ENCODE measurements at regions not wholly inside any gene's neighbourhood (a gene's known extent, or its start where the extent isn't known, plus 50 kb on each side); places are given as distances from the start of the nearest gene placed in this dataset.

DNA sequence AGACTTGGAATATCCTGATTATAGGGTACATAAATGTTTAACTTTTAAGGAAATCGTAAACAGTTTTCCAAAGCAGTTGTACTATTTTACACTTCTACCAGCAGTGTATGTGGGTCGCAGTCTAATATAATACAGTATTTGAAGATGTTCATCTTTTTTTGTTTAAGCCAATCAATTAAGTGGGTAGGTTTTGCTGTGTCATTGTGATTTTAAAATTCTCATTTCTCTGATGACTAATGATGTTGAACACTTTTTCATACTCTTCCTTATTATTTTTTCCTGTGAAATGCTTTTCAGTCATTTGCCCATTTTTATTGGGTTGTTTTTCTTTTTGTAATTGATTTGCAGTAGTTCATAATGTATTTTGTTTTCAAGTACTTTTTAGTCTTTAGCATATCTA, 2689.7 kb downstream of the PCDH9 start:
- no peak overlapping the region for H3K27ac ChIP-seq (ENCODE audit: insufficient read length, low read depth, low read length)
- no peak overlapping the region for H3K14ac ChIP-seq (ENCODE audit: insufficient read depth, low read length)
- no peak overlapping the region for H3T11ph ChIP-seq (ENCODE audit: low read length)
- no peak overlapping the region for H2AFZ ChIP-seq (ENCODE audit: low read length)
- no peak for DNase-seq
- H3K4me1 ChIP-seq (ENCODE audit: insufficient read depth, low read length) = no peaks in the 10 kb centered on the region
- no peak overlapping the region for H3K4me2 ChIP-seq (ENCODE audit: insufficient read depth, insufficient read length, low read length)
- no peak overlapping the region for H3K27ac Mint-ChIP-seq
- no peaks in the 10 kb centered on the region for H3K79me1 ChIP-seq (ENCODE audit: insufficient read depth, low read depth, low read length, poor library complexity, severe bottlenecking)
- H3K79me2 ChIP-seq (ENCODE audit: insufficient read depth, low read length) = no peaks in the 10 kb centered on the region
- no peak overlapping the region for H3K23ac ChIP-seq (ENCODE audit: insufficient read length, low read depth, low read length)
- no peaks in the 10 kb centered on the region for H3K9me3 Mint-ChIP-seq
- H3K4me1 Mint-ChIP-seq = no peaks in the 10 kb centered on the region
- H3K4me3 Mint-ChIP-seq = no peak overlapping the region
- H2BK15ac ChIP-seq (ENCODE audit: low read depth, low read length) = no peak overlapping the region
- no CpG with 5 or more reads among the region's 2 CpGs for WGBS (ENCODE audit: extremely low coverage, insufficient read length, low lambda C conversion rate)
- no peaks in the 10 kb centered on the region for H3K23me2 ChIP-seq (ENCODE audit: insufficient read length, low read depth, low read length, poor library complexity, severe bottlenecking)
- no peak overlapping the region for H2BK12ac ChIP-seq (ENCODE audit: insufficient read length, low read depth, low read length)
- H3K27me3 ChIP-seq (ENCODE audit: insufficient read depth, low read length) = no peaks in the 10 kb centered on the region
- H4K5ac ChIP-seq (ENCODE audit: insufficient read length, low read depth, low read length) = no peak overlapping the region
- no peak overlapping the region for H3K56ac ChIP-seq (ENCODE audit: insufficient read length, low read depth, low read length)
- H3K27me3 Mint-ChIP-seq (ENCODE audit: low read depth) = no peaks in the 10 kb centered on the region
- H4K8ac ChIP-seq (replicated peaks; ENCODE audit: insufficient read length, low read depth, low read length) = no peak overlapping the region
- H3K36me3 Mint-ChIP-seq (ENCODE audit: insufficient read depth in 1 of 3, low read depth in 3 of 3) = no peaks in the 10 kb centered on the region
- no peaks in the 10 kb centered on the region for H4K20me1 ChIP-seq (ENCODE audit: control insufficient read depth, insufficient read depth, insufficient read length)
- H4K91ac ChIP-seq (ENCODE audit: insufficient read length, low read depth, low read length) = no peak overlapping the region
- no peaks in the 10 kb centered on the region for H3K9me3 ChIP-seq (ENCODE audit: control insufficient read depth, low read depth, low read length)
- no peak overlapping the region for H2AK5ac ChIP-seq (ENCODE audit: insufficient read length, low read length)
- H3K9ac ChIP-seq (ENCODE audit: extremely low read depth, insufficient read length, low read length) = no peak overlapping the region
- no peak overlapping the region for H3K18ac ChIP-seq (ENCODE audit: insufficient read length, low read depth, low read length)
- TF ChIP-seq, protein P1, sequence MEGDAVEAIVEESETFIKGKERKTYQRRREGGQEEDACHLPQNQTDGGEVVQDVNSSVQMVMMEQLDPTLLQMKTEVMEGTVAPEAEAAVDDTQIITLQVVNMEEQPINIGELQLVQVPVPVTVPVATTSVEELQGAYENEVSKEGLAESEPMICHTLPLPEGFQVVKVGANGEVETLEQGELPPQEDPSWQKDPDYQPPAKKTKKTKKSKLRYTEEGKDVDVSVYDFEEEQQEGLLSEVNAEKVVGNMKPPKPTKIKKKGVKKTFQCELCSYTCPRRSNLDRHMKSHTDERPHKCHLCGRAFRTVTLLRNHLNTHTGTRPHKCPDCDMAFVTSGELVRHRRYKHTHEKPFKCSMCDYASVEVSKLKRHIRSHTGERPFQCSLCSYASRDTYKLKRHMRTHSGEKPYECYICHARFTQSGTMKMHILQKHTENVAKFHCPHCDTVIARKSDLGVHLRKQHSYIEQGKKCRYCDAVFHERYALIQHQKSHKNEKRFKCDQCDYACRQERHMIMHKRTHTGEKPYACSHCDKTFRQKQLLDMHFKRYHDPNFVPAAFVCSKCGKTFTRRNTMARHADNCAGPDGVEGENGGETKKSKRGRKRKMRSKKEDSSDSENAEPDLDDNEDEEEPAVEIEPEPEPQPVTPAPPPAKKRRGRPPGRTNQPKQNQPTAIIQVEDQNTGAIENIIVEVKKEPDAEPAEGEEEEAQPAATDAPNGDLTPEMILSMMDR (conservative IDR thresholded peaks at IDR 0.05) = no peak
- no peak overlapping the region for H2BK5ac ChIP-seq (ENCODE audit: insufficient read length, low read length)
- H3K4ac ChIP-seq (ENCODE audit: low read depth, low read length) = no peak overlapping the region
- no peak overlapping the region for H2BK20ac ChIP-seq (ENCODE audit: low read depth, low read length, poor library complexity, severe bottlenecking)
- no peak overlapping the region for H2BK120ac ChIP-seq (ENCODE audit: low read depth, low read length, poor library complexity, severe bottlenecking)
